ENCODE measurements at regions not wholly inside any gene's neighbourhood (a gene's known extent, or its start where the extent isn't known, plus 50 kb on each side); places are given as distances from the start of the nearest gene placed in this dataset.

DNA sequence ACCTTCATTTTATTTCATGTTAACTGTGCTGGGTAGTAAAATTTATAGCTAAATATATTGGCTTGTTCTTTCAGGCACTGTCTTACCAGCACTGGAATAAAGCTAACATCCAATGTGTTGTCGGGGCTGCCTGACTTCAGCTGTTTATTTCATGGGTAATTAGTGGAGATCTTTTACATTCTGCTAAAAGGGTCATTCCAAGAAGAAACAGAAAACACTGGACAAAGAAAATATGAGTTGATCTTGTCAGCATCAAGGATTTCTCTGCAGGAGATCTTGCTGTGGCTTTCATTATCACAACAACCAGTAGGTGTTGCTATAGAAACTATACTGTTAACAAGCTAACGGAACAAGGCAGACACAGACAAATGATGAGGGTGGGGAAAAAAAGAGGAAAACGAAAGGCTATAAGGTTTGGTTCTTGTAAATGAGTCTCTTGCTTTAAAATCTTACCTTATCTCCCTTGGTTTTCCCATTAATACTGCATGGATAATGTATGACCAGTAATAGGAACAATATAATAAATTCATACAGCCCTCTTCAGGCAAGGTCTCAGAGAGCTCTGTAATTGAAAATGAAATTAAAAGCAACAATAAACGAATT lies 206.8 kb downstream of the SIM1 start:
- 27 to 76% methylated on average over 2 to 4 of the region's 4 CpGs for WGBS, 2 experiments
- Histone ChIP-seq H3K4me1 (ENCODE audit: control insufficient read depth, insufficient read depth, low read length) (peaks cover 8% of the 10 kb centered on the region), H3K9me3 (ENCODE audit: control insufficient read depth, low read length) (no peaks in the 10 kb centered on the region), H3K27ac (ENCODE audit: insufficient read depth, low read depth, low read length, poor library complexity, severe bottlenecking) (no peak overlapping the region), H3K36me3 (ENCODE audit: control insufficient read depth, insufficient read depth, low read length) (no peaks in the 10 kb centered on the region), H3K4me3 (ENCODE audit: insufficient read depth, low read depth, low read length) (no peak overlapping the region), H3K27me3 (ENCODE audit: control insufficient read depth, insufficient read depth, low read length, poor library complexity, severe bottlenecking) (no peaks in the 10 kb centered on the region)

DNA sequence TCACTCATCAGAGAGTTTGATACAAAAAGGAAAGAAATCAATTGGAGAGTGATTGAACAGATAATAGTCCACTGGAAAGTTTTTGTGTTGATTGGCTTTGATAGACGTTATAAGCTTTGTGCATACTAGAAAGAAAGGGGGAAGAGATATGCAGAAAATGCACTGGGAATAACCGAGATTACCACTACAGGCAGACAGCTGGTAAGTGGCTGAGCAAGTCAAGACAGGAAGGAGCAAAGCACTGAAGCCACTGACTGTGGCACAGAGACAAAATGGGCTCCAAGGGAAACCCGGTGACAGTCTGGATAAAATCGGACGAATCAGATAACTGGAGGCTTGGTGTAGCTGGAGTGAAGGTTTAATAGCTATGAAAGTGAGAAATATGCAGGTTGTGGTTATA lies 209.0 kb downstream of the SIM1 start:
- 86 to 91% methylated on average over 5 of the region's 5 CpGs for WGBS, 2 experiments
- Histone ChIP-seq H3K36me3 (ENCODE audit: control insufficient read depth, insufficient read depth, low read length) (no peaks in the 10 kb centered on the region), H3K27ac (ENCODE audit: insufficient read depth, low read depth, low read length, poor library complexity, severe bottlenecking) (no peak overlapping the region), H3K27me3 (ENCODE audit: control insufficient read depth, insufficient read depth, low read length, poor library complexity, severe bottlenecking) (no peaks in the 10 kb centered on the region), H3K9me3 (ENCODE audit: control insufficient read depth, low read length) (no peaks in the 10 kb centered on the region), H3K4me3 (ENCODE audit: insufficient read depth, low read depth, low read length) (no peak overlapping the region), H3K4me1 (ENCODE audit: control insufficient read depth, insufficient read depth, low read length) (peaks cover 8% of the 10 kb centered on the region)

DNA sequence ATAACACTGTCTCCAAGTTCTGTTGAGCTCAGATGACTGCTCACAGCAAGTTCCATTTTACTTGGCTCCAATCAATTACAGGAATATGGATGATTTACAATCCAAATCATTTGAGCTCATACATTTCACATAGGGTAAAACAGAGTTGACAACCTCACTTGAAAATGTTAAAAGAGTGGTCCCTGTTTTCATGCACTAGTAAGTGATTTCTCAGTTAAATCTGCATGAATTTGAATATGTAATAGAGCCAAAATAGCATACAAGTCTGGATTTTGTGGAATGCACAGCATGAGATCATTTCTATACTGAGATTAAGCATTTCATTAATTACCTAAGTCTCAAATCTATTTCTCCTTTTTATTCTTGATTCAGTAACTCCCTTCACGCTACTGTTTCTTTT lies 217.6 kb downstream of the SIM1 start:
- Histone ChIP-seq H3K27me3 (ENCODE audit: control insufficient read depth, insufficient read depth, low read length, poor library complexity, severe bottlenecking) (no peaks in the 10 kb centered on the region), H3K36me3 (ENCODE audit: control insufficient read depth, insufficient read depth, low read length) (no peaks in the 10 kb centered on the region), H3K4me3 (ENCODE audit: insufficient read depth, low read depth, low read length) (no peak overlapping the region), H3K9me3 (ENCODE audit: control insufficient read depth, low read length) (no peaks in the 10 kb centered on the region), H3K27ac (ENCODE audit: insufficient read depth, low read depth, low read length, poor library complexity, severe bottlenecking) (no peak overlapping the region), H3K4me1 (ENCODE audit: control insufficient read depth, insufficient read depth, low read length) (no peaks in the 10 kb centered on the region)
- WGBS, 2 experiments, result no CpG with 5 or more reads among the region's 1 CpG

DNA sequence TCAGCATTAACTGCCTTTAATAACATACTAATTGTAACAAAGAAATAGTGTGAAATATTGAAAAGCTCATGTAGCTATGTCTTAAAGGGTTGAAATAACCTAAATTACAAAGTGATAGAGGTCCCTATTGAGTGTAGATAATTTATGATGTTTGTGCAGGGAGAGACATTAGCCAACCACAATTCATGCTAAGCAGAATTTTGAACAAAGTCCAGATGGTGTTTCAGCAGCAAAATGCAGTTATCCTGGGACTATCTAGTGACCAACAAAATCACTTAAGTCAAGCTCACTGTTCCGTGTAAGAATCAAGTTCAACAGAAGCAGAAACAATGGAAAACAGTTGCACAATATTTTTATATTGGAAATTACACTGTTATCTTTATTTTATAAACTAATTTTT lies 218.5 kb downstream of the SIM1 start:
- no peak overlapping the region for H3K27ac ChIP-seq (ENCODE audit: insufficient read depth, low read depth, low read length, poor library complexity, severe bottlenecking)
- H3K27me3 ChIP-seq (ENCODE audit: control insufficient read depth, insufficient read depth, low read length, poor library complexity, severe bottlenecking), result no peaks in the 10 kb centered on the region
- no peak overlapping the region for H3K4me3 ChIP-seq (ENCODE audit: insufficient read depth, low read depth, low read length)
- WGBS, 2 experiments, result 100% methylated on average over 1 of the region's 1 CpG; no CpG with 5 or more reads in 1 of the 2 experiments
- no peaks in the 10 kb centered on the region for H3K4me1 ChIP-seq (ENCODE audit: control insufficient read depth, insufficient read depth, low read length)
- H3K36me3 ChIP-seq (ENCODE audit: control insufficient read depth, insufficient read depth, low read length), result no peaks in the 10 kb centered on the region
- H3K9me3 ChIP-seq (ENCODE audit: control insufficient read depth, low read length), result no peaks in the 10 kb centered on the region

DNA sequence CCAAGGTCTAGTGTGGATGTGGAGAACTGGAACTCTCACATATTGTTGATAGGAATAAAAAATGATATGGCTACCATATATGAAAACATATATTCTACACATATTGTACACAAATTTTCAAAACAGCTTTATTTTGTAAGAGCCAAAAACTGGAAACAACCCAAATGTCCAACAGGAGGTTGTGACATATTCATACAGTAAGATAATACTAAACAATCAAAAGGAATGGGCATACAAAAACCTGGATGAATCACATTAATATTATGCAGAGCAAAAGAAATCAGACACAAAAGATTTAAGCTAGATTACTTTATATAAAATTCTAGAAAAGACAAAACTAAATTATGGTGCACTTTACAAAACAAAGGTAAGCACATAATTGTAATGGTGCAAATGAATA lies 223.9 kb downstream of the SIM1 start:
- Histone ChIP-seq H3K27ac (ENCODE audit: insufficient read depth, low read depth, low read length, poor library complexity, severe bottlenecking) (no peak overlapping the region), H3K4me3 (ENCODE audit: insufficient read depth, low read depth, low read length) (no peak overlapping the region), H3K4me1 (ENCODE audit: control insufficient read depth, insufficient read depth, low read length) (no peaks in the 10 kb centered on the region)

DNA sequence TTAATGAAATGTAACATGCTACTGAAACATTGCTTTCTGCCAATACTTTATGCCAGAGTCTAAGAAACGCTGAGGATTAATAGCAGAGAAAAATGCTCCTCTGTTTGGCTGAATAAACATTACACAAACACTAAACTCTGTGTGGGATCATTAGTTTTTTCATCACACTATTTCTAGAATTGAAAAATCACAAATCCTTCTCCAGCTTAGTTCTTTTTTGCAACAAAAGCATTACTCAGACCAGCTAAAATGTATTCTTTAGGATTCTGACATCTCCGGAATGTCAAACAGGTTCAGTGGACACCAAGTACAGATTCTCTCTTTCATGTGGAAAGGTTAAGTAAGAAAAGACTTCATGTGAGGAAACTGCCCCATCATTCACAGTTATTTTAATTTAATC lies 226.9 kb downstream of the SIM1 start:
- WGBS, 2 experiments, result 93 to 95% methylated on average over 1 to 2 of the region's 2 CpGs
- Histone ChIP-seq H3K36me3 (ENCODE audit: control insufficient read depth, insufficient read depth, low read length) (no peaks in the 10 kb centered on the region), H3K4me3 (ENCODE audit: insufficient read depth, low read depth, low read length) (no peak overlapping the region), H3K27ac (ENCODE audit: insufficient read depth, low read depth, low read length, poor library complexity, severe bottlenecking) (no peak overlapping the region), H3K9me3 (ENCODE audit: control insufficient read depth, low read length) (no peaks in the 10 kb centered on the region), H3K4me1 (ENCODE audit: control insufficient read depth, insufficient read depth, low read length) (no peaks in the 10 kb centered on the region), H3K27me3 (ENCODE audit: control insufficient read depth, insufficient read depth, low read length, poor library complexity, severe bottlenecking) (no peaks in the 10 kb centered on the region)

More for the DNA sequence above, 223.9 kb downstream of the SIM1 start:
- no peaks in the 10 kb centered on the region for H3K36me3 ChIP-seq (ENCODE audit: control insufficient read depth, insufficient read depth, low read length)
- H3K27me3 ChIP-seq (ENCODE audit: control insufficient read depth, insufficient read depth, low read length, poor library complexity, severe bottlenecking), result no peaks in the 10 kb centered on the region
- H3K9me3 ChIP-seq (ENCODE audit: control insufficient read depth, low read length), result no peaks in the 10 kb centered on the region

DNA sequence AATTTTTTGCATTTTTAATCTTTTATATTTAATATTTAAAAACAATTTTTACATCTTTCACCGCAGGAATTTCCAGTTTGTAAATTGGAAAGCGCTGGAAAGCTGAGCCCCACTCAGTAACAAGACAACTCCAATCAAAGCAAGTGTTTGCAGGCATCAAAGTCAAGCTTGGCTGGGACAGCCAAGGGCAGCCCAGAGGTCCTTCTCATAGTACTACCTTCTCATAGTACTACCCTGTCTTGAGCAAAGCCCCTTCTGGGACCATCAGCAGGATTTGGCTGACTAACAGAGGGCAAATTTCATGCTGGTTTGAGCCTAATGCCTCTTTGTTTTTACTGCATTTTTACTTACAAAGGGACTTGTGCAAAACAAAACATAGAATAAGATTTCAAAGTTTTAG lies 228.3 kb downstream of the SIM1 start:
- no peaks in the 10 kb centered on the region for H3K9me3 ChIP-seq (ENCODE audit: control insufficient read depth, low read length)
- 96 to 98% methylated on average over 2 of the region's 2 CpGs for WGBS, 2 experiments
- H3K4me1 ChIP-seq (ENCODE audit: control insufficient read depth, insufficient read depth, low read length), result no peaks in the 10 kb centered on the region
- H3K27me3 ChIP-seq (ENCODE audit: control insufficient read depth, insufficient read depth, low read length, poor library complexity, severe bottlenecking), result no peaks in the 10 kb centered on the region
- no peak overlapping the region for H3K27ac ChIP-seq (ENCODE audit: insufficient read depth, low read depth, low read length, poor library complexity, severe bottlenecking)
- no peaks in the 10 kb centered on the region for H3K36me3 ChIP-seq (ENCODE audit: control insufficient read depth, insufficient read depth, low read length)
- H3K4me3 ChIP-seq (ENCODE audit: insufficient read depth, low read depth, low read length), result no peak overlapping the region

DNA sequence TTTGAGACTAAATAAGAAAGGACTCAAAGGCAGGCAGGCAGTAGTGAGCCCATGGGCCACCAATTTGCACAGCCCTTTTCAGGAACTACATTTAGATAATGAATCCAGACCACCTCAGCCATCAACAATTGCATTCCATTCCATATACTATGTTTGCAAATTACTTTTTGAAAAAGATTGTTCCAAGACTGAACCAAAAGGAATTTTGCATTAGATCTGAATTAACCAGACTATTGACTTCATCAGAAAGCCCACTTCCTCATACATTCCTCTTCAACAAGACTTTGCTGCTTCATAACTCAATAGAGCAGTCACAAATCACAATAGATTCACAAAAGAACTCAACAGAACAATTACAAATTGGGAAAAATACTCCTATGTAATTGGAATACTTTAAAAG lies 229.1 kb downstream of the SIM1 start:
- H3K27me3 ChIP-seq (ENCODE audit: control insufficient read depth, insufficient read depth, low read length, poor library complexity, severe bottlenecking), result no peaks in the 10 kb centered on the region
- peaks cover 3% of the 10 kb centered on the region for H3K4me1 ChIP-seq (ENCODE audit: control insufficient read depth, insufficient read depth, low read length)
- H3K27ac ChIP-seq (ENCODE audit: insufficient read depth, low read depth, low read length, poor library complexity, severe bottlenecking), result no peak overlapping the region
- H3K9me3 ChIP-seq (ENCODE audit: control insufficient read depth, low read length), result no peaks in the 10 kb centered on the region
- no peak overlapping the region for H3K4me3 ChIP-seq (ENCODE audit: insufficient read depth, low read depth, low read length)
- H3K36me3 ChIP-seq (ENCODE audit: control insufficient read depth, insufficient read depth, low read length), result no peaks in the 10 kb centered on the region

DNA sequence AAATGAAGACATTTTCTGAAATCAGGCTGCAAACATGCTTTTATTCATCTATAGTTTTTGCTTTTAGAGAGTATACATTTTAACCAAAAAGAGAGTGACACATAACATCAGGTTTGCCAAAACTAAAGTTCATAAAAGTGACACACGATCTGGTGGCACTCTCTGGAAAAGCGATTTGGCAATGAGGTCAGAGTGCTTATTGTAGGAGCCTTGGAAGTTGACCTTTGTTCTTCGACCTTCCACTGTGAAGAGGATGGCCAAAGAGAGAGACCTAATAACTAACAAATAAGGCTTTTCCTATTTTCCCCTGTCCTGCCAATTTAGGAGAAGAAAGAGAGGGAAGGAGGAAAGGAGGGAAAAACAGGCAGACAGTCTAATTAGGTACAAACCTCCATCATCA lies 230.1 kb downstream of the SIM1 start:
- WGBS, 2 experiments, result 89 to 96% methylated on average over 2 to 3 of the region's 3 CpGs
- Histone ChIP-seq H3K27ac (ENCODE audit: insufficient read depth, low read depth, low read length, poor library complexity, severe bottlenecking) (no peak overlapping the region), H3K27me3 (ENCODE audit: control insufficient read depth, insufficient read depth, low read length, poor library complexity, severe bottlenecking) (peaks cover 4% of the 10 kb centered on the region), H3K4me3 (ENCODE audit: insufficient read depth, low read depth, low read length) (no peak overlapping the region), H3K36me3 (ENCODE audit: control insufficient read depth, insufficient read depth, low read length) (no peaks in the 10 kb centered on the region), H3K4me1 (ENCODE audit: control insufficient read depth, insufficient read depth, low read length) (peaks cover 13% of the 10 kb centered on the region), H3K9me3 (ENCODE audit: control insufficient read depth, low read length) (no peaks in the 10 kb centered on the region)

DNA sequence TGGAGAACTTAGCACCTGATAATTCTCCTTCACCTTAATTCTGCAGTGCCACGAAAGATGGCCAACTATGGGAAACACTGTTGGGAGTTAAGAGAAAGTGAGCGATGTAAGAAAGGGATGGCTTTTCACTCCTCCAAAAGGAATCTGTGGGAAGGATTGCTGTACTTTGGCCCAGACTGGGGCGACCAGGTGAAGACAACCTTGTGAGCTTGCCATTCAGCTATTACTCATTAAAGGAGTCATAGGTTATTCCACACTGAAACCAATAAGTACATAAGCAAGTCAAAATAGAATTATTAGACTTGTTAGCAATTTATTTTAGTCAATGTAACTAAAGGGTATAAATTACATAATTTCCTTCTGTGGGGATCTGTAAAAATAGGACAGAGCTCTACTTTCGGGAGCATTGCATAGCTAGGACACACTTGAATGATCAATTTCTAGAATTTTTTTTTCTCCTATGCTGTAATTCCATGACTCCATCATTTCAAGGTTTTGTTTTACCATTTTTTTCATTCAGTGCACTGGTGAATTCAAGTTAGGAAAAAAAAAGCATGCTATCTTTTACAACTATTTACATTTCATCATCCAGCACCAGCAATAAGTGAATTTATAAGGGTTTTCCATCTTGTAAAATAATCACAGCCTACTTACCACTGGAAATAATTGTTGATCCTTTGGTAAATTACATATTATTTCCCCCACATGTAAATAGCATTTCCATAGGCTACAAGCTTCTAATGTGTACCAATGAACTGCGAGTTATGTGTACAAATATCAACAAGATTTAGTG lies 231.7 kb downstream of the SIM1 start:
- H3K36me3 ChIP-seq (ENCODE audit: control insufficient read depth, insufficient read depth, low read length), result no peaks in the 10 kb centered on the region
- peaks cover 7% of the 10 kb centered on the region for H3K27me3 ChIP-seq (ENCODE audit: control insufficient read depth, insufficient read depth, low read length, poor library complexity, severe bottlenecking)
- H3K27ac ChIP-seq (ENCODE audit: insufficient read depth, low read depth, low read length, poor library complexity, severe bottlenecking), result no peak overlapping the region
- peaks cover 21% of the 10 kb centered on the region for H3K4me1 ChIP-seq (ENCODE audit: control insufficient read depth, insufficient read depth, low read length)
- H3K4me3 ChIP-seq (ENCODE audit: insufficient read depth, low read depth, low read length), result no peak overlapping the region
- no peaks in the 10 kb centered on the region for H3K9me3 ChIP-seq (ENCODE audit: control insufficient read depth, low read length)
- 92 to 96% methylated on average over 5 of the region's 5 CpGs for WGBS, 2 experiments
